Liver (tissue), 3 donors: ENCODE measurements at regions not wholly inside any gene's neighbourhood (a gene's known extent, or its start where the extent isn't known, plus 50 kb on each side); places are given as distances from the start of the nearest gene placed in this dataset.

ENCODE experiments used
- FOXA1 ChIP-seq: IDR thresholded peaks from 2 replicates; pipeline ENCODE4 v1.6.1; 2016; ENCODE audit warnings: antibody characterized with exemption
- GABPA ChIP-seq, 2 donors: IDR thresholded peaks in 1 of 2; conservative IDR thresholded peaks in 1 of 2; 2 replicates each; pipeline ENCODE4 v1.6.1; 2016; ENCODE audit warnings: antibody characterized with exemption in 2 of 2, mild to moderate bottlenecking in 1 of 2, moderate library complexity in 1 of 2
- JUND ChIP-seq, 2 donors: IDR thresholded peaks; 2 replicates each; pipeline ENCODE4 v1.6.1; 2016; ENCODE audit warnings: antibody characterized with exemption in 2 of 2
- MAX ChIP-seq: IDR thresholded peaks from 2 replicates; pipeline ENCODE4 v1.6.1; 2016; ENCODE audit warnings: antibody characterized with exemption
- RAD21 ChIP-seq, 2 donors: IDR thresholded peaks; 2 replicates each; pipeline ENCODE4 v1.6.1; 2016; ENCODE audit warnings: antibody characterized with exemption in 2 of 2, mild to moderate bottlenecking in 2 of 2
- YY1 ChIP-seq: IDR thresholded peaks from 2 replicates; pipeline ENCODE4 v1.6.1; 2016; ENCODE audit warnings: antibody characterized with exemption, mild to moderate bottlenecking
- TF ChIP-seq, protein P1 (sequence below): fragments of 150-350 bp; IDR thresholded peaks from 2 replicates; pipeline ENCODE4 v1.5.1; 2017; ENCODE audit warnings: improper control_type of control experiment, low read depth, low read length; ENCODE audit not compliant: missing input control
- TF ChIP-seq, protein P2 (sequence below): IDR thresholded peaks from 2 replicates; pipeline ENCODE4 v1.6.1; 2016; ENCODE audit warnings: antibody characterized with exemption, mild to moderate bottlenecking
- TF ChIP-seq, protein P3 (sequence below): IDR thresholded peaks from 2 replicates; pipeline ENCODE4 v1.6.1; 2016; ENCODE audit warnings: antibody characterized with exemption
- donor health status: healthy.
- donor health status: healthy.

DNA sequence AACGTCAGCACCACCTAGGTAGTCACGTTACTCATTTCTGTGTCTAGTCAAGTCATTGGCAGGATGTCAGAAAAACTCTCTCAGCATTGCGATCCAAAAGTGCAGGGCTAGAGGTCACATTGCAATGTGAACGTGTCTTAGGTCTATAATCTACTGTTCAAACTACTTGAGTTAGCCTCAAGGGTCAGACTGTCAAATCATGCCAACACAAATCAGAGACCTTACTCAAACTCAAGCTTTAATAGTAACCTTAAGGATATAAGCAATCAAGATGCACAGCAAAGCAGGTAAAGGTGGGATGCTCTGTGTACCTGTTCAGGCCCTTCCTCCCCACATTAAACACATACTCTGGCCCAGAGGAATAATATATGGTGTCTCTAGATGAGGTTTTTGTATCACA lies 114.4 kb upstream of the NOCT start:
- TF ChIP-seq, protein P1, sequence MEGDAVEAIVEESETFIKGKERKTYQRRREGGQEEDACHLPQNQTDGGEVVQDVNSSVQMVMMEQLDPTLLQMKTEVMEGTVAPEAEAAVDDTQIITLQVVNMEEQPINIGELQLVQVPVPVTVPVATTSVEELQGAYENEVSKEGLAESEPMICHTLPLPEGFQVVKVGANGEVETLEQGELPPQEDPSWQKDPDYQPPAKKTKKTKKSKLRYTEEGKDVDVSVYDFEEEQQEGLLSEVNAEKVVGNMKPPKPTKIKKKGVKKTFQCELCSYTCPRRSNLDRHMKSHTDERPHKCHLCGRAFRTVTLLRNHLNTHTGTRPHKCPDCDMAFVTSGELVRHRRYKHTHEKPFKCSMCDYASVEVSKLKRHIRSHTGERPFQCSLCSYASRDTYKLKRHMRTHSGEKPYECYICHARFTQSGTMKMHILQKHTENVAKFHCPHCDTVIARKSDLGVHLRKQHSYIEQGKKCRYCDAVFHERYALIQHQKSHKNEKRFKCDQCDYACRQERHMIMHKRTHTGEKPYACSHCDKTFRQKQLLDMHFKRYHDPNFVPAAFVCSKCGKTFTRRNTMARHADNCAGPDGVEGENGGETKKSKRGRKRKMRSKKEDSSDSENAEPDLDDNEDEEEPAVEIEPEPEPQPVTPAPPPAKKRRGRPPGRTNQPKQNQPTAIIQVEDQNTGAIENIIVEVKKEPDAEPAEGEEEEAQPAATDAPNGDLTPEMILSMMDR: no peak
- TF ChIP-seq GABPA (IDR thresholded peaks at IDR 0.05 in 1 of 2, conservative IDR thresholded peaks at IDR 0.05 in 1 of 2) (no peak), MAX (no peak), RAD21 (IDR thresholded peaks at IDR 0.05) (no peak), JUND (IDR thresholded peaks at IDR 0.05) (no peak), YY1 (no peak), FOXA1 (no peak)
- TF ChIP-seq, protein P2, sequence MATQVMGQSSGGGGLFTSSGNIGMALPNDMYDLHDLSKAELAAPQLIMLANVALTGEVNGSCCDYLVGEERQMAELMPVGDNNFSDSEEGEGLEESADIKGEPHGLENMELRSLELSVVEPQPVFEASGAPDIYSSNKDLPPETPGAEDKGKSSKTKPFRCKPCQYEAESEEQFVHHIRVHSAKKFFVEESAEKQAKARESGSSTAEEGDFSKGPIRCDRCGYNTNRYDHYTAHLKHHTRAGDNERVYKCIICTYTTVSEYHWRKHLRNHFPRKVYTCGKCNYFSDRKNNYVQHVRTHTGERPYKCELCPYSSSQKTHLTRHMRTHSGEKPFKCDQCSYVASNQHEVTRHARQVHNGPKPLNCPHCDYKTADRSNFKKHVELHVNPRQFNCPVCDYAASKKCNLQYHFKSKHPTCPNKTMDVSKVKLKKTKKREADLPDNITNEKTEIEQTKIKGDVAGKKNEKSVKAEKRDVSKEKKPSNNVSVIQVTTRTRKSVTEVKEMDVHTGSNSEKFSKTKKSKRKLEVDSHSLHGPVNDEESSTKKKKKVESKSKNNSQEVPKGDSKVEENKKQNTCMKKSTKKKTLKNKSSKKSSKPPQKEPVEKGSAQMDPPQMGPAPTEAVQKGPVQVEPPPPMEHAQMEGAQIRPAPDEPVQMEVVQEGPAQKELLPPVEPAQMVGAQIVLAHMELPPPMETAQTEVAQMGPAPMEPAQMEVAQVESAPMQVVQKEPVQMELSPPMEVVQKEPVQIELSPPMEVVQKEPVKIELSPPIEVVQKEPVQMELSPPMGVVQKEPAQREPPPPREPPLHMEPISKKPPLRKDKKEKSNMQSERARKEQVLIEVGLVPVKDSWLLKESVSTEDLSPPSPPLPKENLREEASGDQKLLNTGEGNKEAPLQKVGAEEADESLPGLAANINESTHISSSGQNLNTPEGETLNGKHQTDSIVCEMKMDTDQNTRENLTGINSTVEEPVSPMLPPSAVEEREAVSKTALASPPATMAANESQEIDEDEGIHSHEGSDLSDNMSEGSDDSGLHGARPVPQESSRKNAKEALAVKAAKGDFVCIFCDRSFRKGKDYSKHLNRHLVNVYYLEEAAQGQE: no peak
- TF ChIP-seq, protein P3, sequence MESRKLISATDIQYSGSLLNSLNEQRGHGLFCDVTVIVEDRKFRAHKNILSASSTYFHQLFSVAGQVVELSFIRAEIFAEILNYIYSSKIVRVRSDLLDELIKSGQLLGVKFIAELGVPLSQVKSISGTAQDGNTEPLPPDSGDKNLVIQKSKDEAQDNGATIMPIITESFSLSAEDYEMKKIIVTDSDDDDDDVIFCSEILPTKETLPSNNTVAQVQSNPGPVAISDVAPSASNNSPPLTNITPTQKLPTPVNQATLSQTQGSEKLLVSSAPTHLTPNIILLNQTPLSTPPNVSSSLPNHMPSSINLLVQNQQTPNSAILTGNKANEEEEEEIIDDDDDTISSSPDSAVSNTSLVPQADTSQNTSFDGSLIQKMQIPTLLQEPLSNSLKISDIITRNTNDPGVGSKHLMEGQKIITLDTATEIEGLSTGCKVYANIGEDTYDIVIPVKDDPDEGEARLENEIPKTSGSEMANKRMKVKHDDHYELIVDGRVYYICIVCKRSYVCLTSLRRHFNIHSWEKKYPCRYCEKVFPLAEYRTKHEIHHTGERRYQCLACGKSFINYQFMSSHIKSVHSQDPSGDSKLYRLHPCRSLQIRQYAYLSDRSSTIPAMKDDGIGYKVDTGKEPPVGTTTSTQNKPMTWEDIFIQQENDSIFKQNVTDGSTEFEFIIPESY: no peak
